Hippocampal formation (tissue), 2 donors: ENCODE measurements at regions not wholly inside any gene's neighbourhood (a gene's known extent, or its start where the extent isn't known, plus 50 kb on each side); places are given as distances from the start of the nearest gene placed in this dataset.
"Not testable (repeated sequence)": the region's sequence is repeated elsewhere in the genome, so short reads cannot be mapped to it uniquely, and the experiment has no call there.

Experiments
- DNase-seq, 2 donors: peaks; one replicate each; lab custom pipeline; 2025; lab: John Stamatoyannopoulos, UW

DNA sequence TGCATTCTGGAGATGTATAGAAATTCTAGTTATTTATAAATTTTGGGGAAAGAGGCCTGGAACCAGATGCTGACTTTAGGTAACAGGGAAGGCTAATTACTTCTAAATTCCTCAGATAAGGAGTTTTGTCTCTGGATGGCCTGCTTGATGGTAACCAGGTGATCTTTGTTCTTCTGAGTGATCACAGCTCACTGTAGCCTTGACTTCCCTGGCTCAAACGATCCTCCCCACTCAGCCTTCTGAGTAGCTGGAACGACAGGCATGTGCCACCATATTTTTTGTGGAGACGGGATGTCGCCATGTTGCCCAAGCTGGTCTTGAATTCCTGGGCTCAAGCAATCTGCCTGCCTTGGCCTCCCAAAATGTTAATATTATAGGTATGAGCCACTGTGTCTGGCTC lies 54.4 kb upstream of the MSH6 start:
- no peak for DNase-seq

DNA sequence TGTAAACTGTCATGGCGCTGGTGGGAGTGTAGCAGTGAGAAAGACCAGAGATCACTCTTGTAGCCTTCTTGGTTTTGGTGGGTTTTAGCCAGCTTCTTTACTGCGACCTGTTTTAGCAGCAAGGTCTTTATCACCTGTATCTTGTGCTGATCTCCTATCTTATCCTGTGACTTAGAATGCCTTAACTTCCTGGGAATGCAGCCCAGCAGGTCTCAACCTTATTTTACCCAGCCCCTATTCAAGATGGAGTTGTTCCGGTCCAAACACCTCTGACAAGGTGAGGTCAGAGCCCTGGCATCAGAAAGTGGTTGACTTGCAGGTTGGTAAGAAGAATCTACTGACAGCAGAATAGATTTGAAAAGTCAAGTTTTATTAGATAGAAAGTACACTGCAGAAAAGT lies 55.0 kb upstream of the MSH6 start:
- no peak for DNase-seq

DNA sequence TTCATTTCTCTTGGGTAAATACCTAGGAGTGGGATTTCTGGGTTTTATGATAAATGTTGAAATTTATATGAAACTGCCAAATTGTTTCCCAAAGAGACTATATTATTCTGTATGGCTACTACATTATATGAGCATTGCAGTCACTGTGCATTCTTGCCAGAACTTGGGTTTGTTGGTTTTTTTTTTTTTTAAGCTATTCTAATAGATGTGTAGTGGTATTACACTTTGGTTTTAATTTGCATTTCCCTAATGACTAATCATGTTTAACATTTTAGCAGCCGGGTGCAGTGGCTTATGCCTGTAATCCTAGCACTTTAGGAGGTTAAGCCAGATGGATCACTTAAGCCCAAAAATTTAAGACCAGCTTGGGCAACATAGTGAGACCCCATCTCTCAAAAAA lies 56.0 kb upstream of the MSH6 start:
- DNase-seq: not testable (repeated sequence)

DNA sequence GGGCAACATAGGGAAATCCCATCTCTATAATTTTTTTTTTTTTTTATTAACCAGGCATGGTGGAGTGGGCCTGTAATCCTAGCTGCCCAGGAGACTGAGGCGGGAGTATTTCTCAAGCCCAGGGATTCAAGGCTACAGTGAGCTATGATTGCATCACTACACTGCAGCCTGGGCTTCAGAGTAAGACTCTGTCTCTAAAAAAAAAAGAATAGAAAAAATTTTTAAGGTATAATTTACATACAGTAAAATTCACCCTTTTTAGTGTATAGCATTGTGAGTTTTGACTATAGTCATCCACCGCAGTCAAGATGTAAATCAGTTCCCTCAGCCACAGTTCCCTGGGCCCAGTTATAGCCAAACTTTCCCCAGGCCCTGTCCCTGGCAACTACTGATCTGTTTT lies 57.1 kb upstream of the MSH6 start:
- DNase-seq: no peak

DNA sequence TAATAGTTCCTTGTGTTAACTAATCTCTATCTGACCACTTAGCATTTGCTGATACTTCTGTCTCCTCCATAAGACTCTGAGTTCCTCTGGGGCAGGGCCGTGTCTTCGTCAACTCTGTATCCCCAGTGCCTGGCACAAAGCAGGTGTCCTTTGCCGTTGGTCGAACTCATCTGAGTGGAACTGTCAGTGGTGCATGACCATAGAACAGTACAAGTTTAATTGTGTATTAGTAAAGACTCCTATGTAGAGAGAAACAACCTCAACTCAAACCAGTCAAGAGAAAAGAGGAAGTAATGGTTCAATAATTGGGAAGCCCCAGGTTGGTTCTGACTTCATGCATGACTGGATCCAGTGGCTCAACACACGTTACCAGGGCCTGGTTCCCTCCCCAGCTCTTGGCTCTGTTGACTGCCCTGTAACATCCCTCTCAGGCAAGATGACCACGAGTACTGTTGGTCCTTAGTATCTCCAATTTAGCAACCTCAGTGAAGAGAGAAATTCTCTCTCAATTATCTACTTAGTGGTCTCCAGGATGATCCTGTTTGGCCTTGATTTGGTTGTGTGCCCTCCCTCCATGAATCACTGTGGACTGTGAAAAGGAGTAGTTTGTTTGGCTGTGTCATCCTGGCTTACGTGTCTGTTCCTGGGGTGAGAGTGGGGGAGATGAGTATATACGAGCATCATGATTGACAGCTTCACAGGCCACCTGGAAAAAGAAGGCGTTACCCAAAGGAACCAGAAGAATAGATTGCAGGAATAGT lies 58.5 kb upstream of the MSH6 start:
- no peak for DNase-seq

DNA sequence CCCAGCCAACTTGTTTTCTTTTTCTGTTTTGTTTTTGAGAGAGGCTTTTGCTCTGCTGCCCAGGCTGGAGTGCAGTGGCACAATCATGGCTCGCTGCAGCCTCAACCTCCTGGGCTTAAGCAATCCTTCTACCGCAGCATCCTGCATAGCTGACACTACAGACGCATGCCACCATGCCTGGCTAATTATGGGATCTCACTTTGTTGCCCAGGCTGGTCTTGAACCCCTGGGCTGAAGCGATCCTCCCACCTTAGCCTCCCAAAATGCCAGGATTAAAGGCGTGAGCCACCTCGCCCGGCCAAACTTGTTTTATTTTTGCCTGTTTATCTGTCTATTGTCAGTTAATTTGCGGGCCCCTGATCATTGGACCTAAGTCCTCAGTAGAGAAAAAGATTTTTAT lies 61.6 kb upstream of the MSH6 start:
- DNase-seq: no peak

DNA sequence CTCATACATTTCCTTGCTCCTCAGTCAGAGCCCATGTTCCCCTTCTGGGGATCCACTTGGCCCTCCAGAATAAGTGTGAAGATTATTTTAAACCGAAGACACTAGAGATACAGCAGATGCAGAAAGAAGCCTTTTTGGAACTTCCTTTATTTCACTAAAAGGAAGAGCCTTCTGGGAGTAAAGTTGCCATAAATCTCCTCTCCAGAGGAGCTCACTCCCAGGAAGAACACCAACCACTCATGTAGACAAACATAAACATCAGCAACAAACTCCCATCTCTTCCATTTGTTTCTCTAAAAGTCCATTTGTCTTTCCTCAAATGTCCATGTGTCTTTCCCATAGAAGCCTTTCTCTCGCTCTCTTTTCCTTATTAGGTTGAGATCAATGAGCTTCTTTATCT lies 62.4 kb upstream of the MSH6 start:
- DNase-seq: no peak

DNA sequence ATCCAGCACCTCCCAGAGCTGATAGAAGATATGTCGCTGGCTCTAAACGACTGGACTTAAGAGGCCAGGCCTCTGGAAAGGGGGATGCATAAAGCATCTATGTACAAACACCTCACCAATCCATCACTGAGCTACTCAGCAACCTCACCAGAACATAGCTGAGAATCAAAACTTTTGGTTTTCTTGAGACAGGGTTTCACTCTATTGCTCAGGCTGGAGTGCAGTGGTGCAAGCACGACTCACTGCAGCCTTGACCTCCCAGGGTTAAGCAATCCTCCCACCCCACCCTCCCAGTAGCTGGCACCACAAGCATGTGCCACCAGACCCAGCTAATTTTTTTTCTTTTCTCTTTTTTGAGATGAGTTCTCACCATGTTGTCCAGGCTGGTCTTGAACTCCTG lies 62.9 kb upstream of the MSH6 start:
- DNase-seq: no peak

DNA sequence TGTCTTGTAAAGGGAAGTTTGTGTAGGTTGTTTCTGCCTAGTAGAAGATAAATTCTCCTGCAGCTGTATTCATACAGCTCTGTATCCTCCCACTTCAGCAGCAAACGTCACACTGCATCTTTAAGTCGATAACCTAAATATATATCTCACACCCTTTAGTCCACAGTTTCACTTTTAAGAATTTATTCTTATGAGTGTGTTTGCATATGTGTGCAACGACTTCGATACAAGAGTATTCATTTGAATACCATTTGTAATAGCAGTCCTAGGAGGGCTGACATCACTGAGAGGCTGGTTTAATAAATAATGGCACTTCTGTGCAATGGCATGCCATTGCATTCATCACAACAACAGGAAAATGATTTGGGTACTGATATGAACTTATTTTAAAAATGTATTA lies 63.8 kb upstream of the MSH6 start:
- no peak for DNase-seq

DNA sequence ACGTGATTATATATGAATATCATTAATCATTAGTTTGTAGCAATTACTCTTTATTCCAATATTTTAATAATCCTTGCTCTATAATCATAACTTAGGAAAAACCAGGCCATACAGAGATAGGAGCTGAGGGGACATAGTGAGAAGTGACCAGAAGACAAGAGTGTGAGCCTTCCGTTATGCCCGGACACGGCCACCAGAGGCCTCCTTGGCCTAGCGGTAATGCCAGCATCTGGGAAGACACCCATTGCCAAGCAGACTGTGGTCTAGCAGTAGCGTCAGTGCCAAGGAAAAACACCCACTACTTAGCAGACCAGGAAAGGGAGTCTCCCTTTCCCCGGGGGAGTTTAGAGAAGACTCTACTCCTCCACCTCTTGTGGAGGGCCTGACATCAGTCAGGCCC lies 66.6 kb upstream of the MSH6 start:
- not testable (repeated sequence) for DNase-seq

DNA sequence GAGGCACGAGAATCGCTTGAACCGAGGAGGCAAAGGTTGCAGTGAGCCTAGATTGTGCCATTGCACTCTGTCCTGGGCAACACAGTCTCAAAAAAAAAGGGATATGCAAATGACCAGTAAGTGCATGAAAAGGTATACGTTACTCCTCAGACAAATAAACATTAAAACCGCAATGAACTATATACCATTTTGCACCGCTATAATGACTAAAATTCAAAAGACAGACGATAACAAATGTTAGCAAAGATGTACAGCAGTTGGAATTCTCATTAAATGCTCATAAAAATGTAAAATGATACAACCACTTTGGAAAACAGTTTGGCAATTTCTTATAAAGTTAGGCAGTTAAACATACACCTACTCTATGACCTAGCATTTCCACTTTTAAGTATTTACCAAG lies 67.4 kb upstream of the MSH6 start:
- no peak for DNase-seq

DNA sequence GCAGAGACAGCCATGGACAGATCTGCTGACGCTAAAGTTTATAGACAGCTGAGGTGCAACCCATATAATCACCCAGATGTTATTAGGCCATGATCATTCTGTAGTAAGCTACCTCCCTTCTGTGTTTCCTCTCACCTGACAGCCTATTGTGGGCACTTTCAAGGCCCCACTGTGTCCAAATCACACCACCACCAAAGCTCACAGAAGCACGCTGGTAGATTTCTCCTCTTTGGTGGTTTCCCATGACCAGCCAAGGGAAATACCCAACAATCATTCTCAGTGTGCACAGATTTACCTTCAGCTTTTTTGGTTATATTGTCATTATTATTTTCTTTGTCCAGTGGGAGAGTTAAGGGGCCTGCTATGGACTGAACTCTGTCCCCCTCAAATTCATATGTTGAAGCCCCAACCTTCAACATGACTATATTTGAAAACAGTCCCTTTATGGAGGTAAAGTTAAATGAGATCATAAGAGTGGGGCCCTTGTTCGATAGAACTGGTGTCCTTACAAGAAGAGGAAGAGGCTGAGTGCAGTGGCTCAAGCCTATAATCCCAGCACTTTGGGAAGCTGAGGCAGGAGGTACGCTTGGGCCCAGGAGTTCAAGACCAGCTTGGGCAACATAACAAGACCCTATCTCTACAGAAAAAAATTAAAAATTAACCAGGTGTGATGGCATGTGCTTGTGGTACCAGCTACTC lies 74.0 kb upstream of the MSH6 start:
- no peak for DNase-seq

DNA sequence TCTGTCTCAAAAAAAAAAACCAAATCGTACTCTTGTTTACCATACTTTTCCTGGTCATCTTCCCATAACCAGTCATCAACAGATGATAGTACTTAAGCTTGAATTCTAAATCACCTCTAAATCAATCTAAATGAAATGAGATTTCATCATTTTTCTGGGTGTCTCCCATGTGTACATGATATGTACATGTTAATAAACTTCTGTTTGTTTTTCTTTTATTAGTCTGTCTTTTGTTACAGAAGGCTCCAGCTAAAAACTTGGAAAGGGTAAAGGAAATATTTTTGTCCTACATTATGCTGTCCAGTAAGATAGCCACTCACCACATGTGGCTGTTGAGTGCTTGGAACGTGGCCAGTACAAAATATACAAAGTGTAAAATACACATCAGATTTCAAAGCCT lies 78.7 kb upstream of the MSH6 start:
- DNase-seq: no peak

DNA sequence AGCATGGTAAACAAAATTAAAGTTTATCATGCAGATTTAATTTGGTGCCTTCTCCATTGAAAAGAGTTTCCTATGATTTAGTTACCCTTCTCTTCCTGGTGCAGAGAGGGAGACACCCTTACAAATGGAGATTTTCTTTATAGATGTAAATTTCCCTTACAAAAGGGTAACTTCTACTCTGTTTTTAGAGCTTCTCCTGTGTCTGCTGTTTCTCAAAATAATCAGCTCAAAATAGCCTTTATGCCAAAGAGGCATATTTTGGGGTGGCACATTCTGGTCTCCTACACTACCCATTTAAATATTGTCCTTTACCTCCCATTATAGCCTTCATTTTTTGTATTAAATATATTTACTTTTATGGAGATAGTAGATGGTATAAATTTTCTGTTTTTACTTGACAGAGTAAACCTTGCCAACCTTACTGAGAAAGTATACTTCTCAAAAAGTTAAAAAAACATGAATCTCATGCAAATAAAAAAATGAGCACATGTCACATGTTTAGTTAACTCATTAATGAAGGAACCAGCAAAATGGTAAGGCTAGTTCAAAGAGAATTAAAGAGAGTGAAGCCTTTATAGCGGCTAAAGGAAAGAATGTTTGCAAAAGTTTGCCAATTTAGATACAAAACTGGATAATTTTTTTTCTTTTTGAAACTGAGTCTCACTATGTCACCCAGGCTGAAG lies 83.3 kb upstream of the MSH6 start:
- no peak for DNase-seq

DNA sequence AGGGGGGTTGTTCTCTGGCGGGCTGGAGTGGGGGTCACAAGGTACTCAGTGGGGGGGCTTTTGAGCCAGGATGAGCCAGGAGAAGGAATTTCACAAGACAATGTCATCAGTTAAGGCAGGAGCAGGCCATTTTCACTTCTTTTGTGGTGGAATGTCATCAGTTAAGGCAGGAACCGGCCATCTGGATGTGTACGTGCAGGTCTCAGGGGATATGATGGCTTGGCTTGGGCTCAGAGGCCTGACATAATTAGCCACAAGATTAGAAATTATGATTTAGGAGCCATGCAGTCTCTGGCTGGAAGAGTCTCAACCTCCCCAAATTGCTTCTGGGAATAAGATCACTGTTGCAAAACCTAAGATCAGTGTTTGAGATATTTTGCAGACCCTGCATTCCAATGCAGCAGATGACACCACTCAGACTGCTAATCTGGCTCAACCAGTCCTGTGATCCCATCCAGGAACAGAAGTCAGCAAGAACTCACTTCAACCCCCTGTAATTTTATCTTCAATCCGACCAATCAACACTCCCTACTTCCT lies 84.4 kb upstream of the MSH6 start:
- not testable (repeated sequence) for DNase-seq

DNA sequence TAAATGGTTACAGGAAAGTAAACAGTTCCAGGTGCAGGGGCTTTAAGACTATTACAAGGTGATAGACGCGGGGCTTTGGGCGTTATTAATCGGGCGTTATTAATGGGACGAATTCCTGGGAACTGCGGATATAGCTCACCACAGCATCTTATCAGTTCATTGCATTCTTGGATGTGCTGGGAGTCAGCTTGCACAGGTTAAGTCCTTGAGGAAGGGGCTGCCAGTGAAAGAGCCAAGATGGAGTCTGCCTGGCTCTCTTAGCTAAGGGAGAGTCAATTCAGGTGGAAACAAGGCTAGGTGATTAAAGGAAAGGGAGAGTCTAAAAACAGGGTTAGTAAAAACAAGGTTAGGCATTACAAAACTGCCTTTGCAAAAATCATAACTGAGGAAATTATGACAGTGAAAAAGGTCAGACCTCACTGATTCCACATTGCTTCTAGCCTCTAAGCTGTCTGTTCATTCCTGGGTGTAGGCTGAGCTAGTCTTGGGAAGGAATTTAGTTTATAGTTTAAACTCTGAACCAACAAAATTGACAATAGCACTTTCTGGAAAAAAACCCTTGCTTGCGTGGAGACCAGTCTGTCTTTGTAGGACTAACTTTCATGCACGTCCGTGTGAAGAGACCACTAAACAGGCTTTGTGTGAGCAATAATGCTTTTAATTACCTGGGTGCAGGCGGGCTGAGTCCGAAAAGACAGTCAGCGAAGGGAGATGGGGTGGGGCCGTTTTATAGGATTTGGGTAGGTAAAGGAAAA lies 85.1 kb upstream of the MSH6 start:
- DNase-seq: not testable (repeated sequence)

DNA sequence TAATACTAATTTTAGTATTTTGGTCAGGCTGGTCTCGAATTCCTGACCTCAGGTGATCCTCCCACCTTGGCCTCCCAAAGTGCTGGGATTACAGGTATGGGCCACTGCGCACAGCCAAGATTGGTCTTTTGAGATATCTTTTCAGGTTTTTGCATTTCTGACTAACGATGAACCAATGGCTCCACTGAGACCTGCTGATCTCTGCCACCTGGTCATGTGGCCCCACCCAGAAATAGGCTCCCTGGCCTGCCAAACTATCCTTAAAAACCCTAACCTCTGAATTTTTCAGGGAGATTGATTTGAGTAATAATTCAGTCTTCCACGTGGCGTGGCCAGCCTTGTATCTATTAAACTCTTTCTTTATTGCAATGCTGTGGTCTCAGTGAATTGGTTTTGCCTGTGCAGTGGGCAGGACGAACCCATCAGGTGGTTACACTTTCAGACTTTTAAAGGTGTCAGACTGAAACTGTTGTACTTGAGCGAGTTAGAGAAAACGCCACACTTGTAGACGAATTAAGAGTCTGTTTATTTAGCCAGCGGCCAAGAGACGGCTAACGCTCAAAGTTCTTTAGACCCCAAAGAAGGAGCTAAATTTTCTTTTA lies 85.8 kb upstream of the MSH6 start:
- DNase-seq: no peak

DNA sequence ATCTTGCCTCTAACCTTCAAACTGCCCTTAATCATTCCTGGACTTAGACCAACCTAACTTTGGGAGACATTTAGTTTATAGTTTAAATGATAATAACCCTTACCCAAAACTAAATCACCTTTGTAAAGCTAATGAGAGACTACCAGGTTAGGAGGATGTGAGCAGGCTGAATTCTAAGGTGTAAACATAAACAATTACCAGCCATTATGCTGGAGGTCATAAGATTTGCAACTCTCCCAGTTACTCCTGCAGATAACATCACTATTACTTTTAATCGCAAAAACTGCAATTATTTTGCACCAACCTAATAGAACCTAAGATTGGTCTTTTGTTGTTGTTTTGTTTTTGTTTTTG lies 86.5 kb upstream of the MSH6 start:
- DNase-seq: no peak

DNA sequence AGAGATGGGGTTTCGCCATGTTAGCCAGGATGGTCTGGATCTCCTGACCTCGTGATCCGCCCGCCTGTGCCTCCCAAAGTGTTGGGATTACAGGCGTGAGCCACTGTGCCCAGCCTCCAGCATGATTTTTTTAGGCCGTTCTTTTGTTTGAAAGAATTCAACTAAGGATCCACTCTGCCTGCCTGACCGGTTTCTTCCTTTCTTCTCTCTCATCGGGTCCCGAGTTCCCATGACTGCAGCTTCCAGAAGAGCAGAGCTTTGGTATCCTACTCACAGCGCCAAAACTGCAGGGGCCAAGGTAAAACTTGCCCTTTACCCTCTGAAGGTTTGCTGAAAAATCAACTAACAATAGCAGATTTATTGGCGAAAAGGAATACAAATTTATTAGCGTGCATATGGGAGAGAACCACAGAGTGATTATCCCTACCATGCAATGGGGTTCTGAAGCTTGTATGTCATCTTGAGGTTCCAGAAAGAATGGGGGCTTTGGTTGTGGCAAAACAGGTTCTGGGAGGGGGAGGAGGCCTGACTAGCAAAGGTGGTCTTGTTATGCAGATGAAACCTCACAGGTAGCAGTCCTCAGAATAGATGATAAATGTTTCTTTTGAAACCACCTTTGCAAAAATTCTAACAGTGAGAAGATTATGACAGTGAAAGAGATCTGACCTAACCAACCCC lies 87.0 kb upstream of the MSH6 start:
- no peak for DNase-seq

DNA sequence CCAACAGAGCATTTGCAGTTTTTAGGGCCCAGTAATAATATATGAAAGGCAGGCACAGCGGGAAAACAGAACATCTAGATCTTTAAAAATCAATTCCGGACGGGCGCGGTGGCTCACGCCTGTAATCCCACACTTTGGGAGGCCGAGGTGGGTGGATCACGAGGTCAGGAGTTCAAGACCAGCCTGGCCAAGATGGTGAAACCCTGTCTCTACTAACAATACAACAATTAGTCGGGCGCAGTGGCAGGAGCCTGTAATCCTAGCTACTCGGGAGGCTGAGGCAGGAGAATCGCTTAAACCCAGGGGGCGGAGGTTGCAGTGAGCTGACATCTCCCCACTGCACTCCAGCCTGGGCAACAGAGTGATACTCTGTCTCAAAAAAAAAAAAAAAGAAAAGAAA lies 88.5 kb upstream of the MSH6 start:
- not testable (repeated sequence) for DNase-seq

DNA sequence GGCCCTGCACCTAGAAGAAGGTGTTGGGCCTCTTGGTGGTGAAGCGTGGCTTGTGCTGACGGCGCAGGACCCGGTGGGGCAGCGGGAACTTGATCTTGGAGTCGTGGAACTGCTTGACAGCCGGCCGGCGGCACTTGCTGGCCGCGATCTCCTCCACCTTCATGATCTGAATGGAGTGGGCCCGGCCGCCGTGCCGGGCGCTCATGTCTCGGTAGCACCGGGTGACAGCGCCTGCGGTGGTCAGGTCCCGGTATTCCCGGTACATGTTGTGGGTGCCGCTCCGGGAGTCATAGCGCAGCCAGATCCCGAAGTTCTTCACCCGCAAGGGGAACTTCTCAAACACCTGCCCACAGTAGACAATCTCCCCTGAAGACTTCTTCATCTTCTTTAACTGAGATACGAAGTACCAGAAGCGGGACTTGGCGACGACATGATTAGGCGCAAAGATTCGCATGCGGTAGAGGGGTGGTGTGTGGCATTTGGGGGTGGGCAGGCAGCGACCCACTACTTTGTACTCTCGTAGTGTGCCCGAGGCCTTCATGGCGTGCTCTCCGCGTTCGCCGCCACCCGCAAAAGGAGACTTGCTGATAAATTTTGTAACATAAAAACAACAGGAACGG lies 92.1 kb upstream of the MSH6 start:
- DNase-seq: not testable (repeated sequence)
